ENCODE measurements at regions not wholly inside any gene's neighbourhood (a gene's known extent, or its start where the extent isn't known, plus 50 kb on each side); places are given as distances from the start of the nearest gene placed in this dataset.
"Not testable (repeated sequence)": the region's sequence is repeated elsewhere in the genome, so short reads cannot be mapped to it uniquely, and the experiment has no call there.

DNA sequence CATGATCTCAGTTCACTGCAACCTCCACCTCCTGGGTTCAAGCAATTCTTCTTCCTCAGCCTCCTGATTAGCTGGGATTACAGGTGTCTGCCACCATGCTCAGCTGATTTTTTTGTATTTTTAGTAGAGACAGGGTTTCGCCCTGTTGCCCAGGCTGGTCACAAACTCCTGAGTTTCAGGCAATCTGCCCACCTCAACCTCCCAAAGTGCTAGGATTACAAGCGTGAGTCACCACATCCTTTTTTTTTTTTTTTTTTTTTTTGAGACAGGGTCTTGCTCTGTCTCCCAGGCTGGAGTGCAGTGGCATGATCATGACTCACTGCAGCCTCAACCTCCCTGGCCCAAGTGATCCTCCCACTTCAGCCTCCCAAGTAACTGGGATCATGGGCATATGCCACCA is 298.9 kb downstream of the SPRY1 start:
- not testable (repeated sequence) for H3K36me3 ChIP-seq (ENCODE audit: control insufficient read depth, insufficient read depth, low read length); H3K27me3 ChIP-seq (ENCODE audit: control insufficient read depth, insufficient read depth, low read length)

DNA sequence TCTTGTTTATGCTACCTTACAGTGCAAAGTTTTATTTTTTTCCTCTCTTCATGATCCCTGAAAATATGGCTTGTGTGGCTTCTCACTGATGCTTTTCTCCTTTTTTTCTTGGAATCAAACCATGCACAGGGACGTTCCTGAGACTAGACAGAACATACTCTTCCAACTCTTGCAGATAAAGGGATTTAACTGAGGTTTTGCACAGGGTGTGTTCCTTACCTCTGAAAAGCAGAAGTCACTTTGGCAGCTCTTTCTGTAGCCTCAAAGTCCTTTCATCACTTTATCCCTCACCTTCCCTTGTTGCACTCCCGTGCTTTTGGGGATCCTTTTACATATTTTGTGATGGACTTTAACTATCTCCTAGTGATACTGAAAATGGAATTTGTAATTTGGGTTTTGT is 300.1 kb downstream of the SPRY1 start:
- Histone ChIP-seq H3K9me3 (ENCODE audit: control insufficient read depth, low read length) (no peaks in the 10 kb centered on the region), H3K4me1 (ENCODE audit: control insufficient read depth, insufficient read depth, low read length) (no peaks in the 10 kb centered on the region), H3K27me3 (ENCODE audit: control insufficient read depth, insufficient read depth, low read length) (no peaks in the 10 kb centered on the region), H3K9ac (ENCODE audit: low read length) (no peak overlapping the region), H3K4me3 (ENCODE audit: low read length) (no peak overlapping the region), H3K36me3 (ENCODE audit: control insufficient read depth, insufficient read depth, low read length) (no peaks in the 10 kb centered on the region)

More for the DNA sequence above, 298.9 kb downstream of the SPRY1 start:
- not testable (repeated sequence) for H3K9ac ChIP-seq (ENCODE audit: low read length); H3K4me3 ChIP-seq (ENCODE audit: low read length); H3K9me3 ChIP-seq (ENCODE audit: control insufficient read depth, low read length); H3K4me1 ChIP-seq (ENCODE audit: control insufficient read depth, insufficient read depth, low read length)

DNA sequence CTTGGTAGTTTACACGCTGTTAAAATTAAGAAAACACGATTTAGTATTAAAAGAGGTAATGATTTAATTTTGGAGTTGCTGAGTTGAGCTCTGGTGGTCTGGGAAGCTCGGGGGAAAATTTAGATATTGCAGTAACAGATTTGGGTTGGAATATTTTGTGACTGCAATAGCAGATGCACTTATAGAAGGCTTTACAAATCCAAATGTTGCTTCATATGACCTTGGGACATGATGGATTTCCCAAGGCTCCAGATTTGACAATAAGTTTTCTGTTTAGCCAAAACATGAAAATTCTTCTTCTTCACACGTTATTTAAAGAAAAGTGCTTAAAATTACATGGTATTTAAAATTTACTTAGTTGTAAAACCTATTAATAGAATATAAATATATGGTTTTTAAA is 302.0 kb downstream of the SPRY1 start:
- Histone ChIP-seq H3K9ac (ENCODE audit: low read length) (no peak overlapping the region), H3K4me1 (ENCODE audit: control insufficient read depth, insufficient read depth, low read length) (no peaks in the 10 kb centered on the region), H3K9me3 (ENCODE audit: control insufficient read depth, low read length) (no peaks in the 10 kb centered on the region), H3K27me3 (ENCODE audit: control insufficient read depth, insufficient read depth, low read length) (no peaks in the 10 kb centered on the region), H3K4me3 (ENCODE audit: low read length) (no peak overlapping the region), H3K36me3 (ENCODE audit: control insufficient read depth, insufficient read depth, low read length) (no peaks in the 10 kb centered on the region)

DNA sequence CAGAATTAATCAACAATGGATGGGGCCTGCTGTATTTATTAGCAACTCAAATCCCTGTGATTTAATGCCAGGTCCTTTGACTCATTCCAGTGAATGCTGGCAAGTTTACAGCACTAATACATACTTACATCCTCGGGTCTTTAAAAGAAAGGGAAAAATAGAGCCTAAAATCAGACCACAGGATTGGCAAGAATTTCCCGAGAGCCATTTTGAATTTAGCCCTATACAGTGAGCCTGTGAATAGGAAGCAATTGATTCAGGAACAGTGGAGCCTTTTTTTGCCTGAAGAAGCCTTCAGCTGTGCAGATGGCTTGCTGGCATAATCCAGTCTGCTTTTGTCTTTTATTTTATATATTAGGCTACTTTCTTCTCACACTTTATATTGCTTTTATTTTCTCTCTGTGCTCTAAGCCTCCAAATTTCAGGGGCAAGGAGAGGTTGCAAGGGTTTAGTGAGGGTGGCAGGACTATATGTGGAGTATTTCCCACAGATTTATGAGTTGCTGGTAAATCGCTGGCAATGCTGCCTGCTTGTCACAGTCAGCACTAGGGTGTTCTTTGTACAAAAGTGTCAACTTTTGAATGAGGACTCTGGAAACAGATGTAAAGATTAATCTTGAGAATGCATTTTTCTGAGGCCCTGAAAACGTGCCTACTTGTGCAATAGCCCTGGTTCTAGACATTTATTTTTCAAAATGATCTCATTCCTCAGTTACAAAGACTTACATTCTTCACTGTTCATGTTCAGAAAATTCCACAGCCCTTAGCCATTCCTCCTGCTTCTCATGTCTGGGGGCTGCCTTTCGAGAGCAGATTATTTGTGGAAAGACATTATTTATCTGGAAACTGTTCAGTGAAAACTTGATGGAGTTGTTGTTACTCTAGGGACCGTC is 303.5 kb downstream of the SPRY1 start:
- H3K4me3 ChIP-seq (ENCODE audit: low read length) = no peak overlapping the region
- no peaks in the 10 kb centered on the region for H3K9me3 ChIP-seq (ENCODE audit: control insufficient read depth, low read length)
- no peaks in the 10 kb centered on the region for H3K36me3 ChIP-seq (ENCODE audit: control insufficient read depth, insufficient read depth, low read length)
- no peak overlapping the region for H3K9ac ChIP-seq (ENCODE audit: low read length)
- H3K4me1 ChIP-seq (ENCODE audit: control insufficient read depth, insufficient read depth, low read length) = no peaks in the 10 kb centered on the region
- H3K27me3 ChIP-seq (ENCODE audit: control insufficient read depth, insufficient read depth, low read length) = no peaks in the 10 kb centered on the region

DNA sequence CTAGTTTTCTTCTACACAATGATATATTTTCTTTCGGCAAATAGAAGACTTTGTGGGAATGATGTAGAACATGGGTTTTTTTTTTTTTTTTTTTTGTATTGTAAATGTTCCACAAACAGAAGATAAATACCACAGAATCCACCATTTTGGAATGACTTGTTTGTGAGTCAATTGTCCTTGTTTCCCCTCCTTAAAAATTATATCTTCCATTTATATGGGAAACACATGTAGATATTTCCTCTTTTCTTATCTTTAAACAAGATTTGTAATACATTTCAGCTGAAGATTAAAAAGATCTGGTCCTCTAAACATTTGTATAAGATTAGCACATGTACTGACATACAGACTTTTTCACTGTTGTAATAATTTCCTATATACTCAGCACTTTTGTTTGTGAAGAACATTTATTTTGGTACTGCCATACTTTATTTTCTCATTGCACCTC is 304.6 kb downstream of the SPRY1 start:
- Histone ChIP-seq H3K9ac (ENCODE audit: low read length) (no peak overlapping the region), H3K4me1 (ENCODE audit: control insufficient read depth, insufficient read depth, low read length) (no peaks in the 10 kb centered on the region), H3K9me3 (ENCODE audit: control insufficient read depth, low read length) (no peaks in the 10 kb centered on the region), H3K4me3 (ENCODE audit: low read length) (no peak overlapping the region), H3K36me3 (ENCODE audit: control insufficient read depth, insufficient read depth, low read length) (no peaks in the 10 kb centered on the region), H3K27me3 (ENCODE audit: control insufficient read depth, insufficient read depth, low read length) (no peaks in the 10 kb centered on the region)

DNA sequence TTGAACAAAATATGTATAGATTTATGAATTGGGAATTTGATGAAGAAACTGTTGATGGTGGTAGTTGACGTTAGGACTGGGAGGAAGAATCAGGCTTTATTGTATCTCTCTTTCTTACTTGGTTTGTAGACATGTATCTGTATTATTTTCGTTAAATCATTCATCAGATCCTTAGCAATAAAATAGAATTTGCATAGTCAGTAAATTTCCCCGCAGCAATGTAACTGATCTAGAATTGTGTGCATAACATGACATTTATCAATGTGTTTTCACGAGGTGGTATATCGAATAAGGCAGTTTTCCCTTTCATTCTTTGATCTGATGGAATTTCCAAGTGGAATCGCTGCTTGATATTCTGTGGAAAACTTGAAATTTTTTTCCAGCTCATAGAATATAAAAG is 308.8 kb downstream of the SPRY1 start:
- no peak overlapping the region for H3K4me3 ChIP-seq (ENCODE audit: low read length)
- no peaks in the 10 kb centered on the region for H3K27me3 ChIP-seq (ENCODE audit: control insufficient read depth, insufficient read depth, low read length)
- H3K9me3 ChIP-seq (ENCODE audit: control insufficient read depth, low read length) = no peaks in the 10 kb centered on the region
- H3K9ac ChIP-seq (ENCODE audit: low read length) = no peak overlapping the region
- H3K36me3 ChIP-seq (ENCODE audit: control insufficient read depth, insufficient read depth, low read length) = no peaks in the 10 kb centered on the region
- no peaks in the 10 kb centered on the region for H3K4me1 ChIP-seq (ENCODE audit: control insufficient read depth, insufficient read depth, low read length)

DNA sequence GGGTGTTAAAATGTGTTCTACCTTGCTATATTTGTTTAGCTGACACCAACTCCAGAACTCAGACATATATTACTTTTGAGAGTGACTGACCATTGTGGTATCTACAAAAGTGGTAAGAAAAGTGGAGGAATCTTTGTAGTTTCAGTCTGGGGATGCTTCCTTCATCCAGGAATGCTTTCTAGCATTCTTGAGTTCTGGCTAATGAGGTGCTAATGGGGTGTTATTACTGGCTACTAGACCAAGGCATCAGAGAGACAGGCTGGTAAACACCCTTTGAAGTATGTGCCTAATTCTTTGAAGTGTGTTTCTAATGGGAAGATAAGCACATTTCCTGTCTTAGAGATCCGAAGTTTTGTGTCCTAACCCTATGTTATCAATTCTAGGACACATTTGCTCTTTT is 310.4 kb downstream of the SPRY1 start:
- H3K27me3 ChIP-seq (ENCODE audit: control insufficient read depth, insufficient read depth, low read length) = no peaks in the 10 kb centered on the region
- no peaks in the 10 kb centered on the region for H3K9me3 ChIP-seq (ENCODE audit: control insufficient read depth, low read length)
- H3K9ac ChIP-seq (ENCODE audit: low read length) = no peak overlapping the region
- no peak overlapping the region for H3K4me3 ChIP-seq (ENCODE audit: low read length)
- no peaks in the 10 kb centered on the region for H3K36me3 ChIP-seq (ENCODE audit: control insufficient read depth, insufficient read depth, low read length)
- H3K4me1 ChIP-seq (ENCODE audit: control insufficient read depth, insufficient read depth, low read length) = no peaks in the 10 kb centered on the region

DNA sequence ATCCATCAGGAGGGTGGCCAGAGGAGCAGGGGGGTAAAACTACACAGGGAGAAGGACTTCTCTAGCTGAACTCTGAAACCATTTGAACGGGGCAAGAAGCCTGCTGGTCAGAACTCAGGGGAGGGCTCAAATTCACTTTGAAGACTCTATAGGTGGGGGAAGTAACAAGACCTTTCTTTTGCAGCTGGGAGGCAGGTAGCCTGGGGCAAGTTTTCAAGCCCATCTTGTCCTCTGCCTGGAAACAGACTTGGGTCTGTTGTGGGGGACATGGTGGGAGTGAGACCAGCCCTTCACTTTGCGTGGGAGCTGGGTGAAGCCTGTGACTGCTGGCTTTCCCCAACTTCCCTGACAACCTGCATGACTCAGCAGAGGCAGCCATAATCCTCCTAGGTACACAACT is 312.3 kb downstream of the SPRY1 start:
- Histone ChIP-seq H3K4me1 (ENCODE audit: control insufficient read depth, insufficient read depth, low read length) (no peaks in the 10 kb centered on the region), H3K9me3 (ENCODE audit: control insufficient read depth, low read length) (no peaks in the 10 kb centered on the region), H3K36me3 (ENCODE audit: control insufficient read depth, insufficient read depth, low read length) (no peaks in the 10 kb centered on the region), H3K4me3 (ENCODE audit: low read length) (no peak overlapping the region), H3K9ac (ENCODE audit: low read length) (no peak overlapping the region), H3K27me3 (ENCODE audit: control insufficient read depth, insufficient read depth, low read length) (no peaks in the 10 kb centered on the region)

DNA sequence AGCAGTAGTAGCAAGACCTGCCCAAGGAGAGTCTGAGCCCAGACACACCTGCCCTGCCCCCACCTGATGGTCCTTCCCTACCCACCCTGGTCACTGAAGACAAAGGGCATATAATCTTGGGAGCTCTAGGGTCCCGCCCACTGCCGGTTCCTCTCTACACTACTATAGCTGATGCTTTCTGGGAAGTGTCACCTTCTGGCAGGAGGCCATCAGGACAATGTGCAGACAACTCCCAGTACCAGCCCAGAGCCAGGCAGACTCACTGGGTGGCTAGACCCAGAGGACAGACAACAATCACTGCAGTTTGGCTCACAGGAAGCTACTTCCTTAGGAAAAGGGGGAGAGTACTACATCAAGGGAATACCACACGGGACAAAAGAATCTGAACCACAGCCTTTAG is 312.7 kb downstream of the SPRY1 start:
- Histone ChIP-seq H3K36me3 (ENCODE audit: control insufficient read depth, insufficient read depth, low read length) (no peaks in the 10 kb centered on the region), H3K4me3 (ENCODE audit: low read length) (no peak overlapping the region), H3K27me3 (ENCODE audit: control insufficient read depth, insufficient read depth, low read length) (no peaks in the 10 kb centered on the region), H3K9me3 (ENCODE audit: control insufficient read depth, low read length) (no peaks in the 10 kb centered on the region), H3K9ac (ENCODE audit: low read length) (no peak overlapping the region), H3K4me1 (ENCODE audit: control insufficient read depth, insufficient read depth, low read length) (no peaks in the 10 kb centered on the region)

DNA sequence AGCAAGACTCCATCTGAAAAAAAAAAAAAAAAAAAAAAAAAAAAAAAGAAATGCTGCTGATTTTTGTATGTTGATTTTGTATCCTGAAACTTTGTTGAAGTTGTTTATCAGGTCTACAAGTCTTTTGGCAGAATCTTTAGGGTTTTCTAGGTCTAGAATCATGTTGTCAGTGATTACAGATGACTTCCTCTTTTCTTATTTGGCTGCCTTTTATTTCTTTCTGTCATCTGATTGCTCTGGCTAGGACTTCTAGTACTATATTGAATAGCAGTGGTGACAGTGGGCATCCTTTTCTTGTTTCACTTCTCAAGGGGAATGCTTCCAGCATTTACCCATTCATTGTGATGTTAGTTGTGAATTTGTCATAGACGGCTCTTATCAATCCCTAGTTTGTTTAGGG is 334.4 kb downstream of the SPRY1 start:
- no peaks in the 10 kb centered on the region for H3K36me3 ChIP-seq (ENCODE audit: control insufficient read depth, insufficient read depth, low read length)
- no peaks in the 10 kb centered on the region for H3K9me3 ChIP-seq (ENCODE audit: control insufficient read depth, low read length)
- no peaks in the 10 kb centered on the region for H3K27me3 ChIP-seq (ENCODE audit: control insufficient read depth, insufficient read depth, low read length)
- H3K9ac ChIP-seq (ENCODE audit: low read length) = no peak overlapping the region
- H3K4me1 ChIP-seq (ENCODE audit: control insufficient read depth, insufficient read depth, low read length) = no peaks in the 10 kb centered on the region
- no peak overlapping the region for H3K4me3 ChIP-seq (ENCODE audit: low read length)

DNA sequence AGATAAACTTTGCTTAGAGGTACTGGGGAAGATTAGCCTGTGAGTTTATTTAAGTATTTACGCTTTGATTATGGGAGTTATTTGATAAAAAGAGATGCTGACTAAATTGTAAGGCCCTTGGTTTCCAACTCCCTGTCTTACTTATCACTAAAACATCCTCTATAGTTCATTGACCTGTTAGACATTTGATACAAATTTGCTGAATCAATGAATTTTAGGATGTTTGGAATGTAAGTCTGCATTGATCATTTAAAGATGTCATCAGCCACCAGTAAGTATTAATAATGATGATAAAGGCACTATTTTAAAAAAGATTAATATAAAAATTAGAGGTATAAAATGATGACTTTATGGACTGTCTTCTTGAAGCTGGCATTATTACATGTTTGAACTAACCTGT is 340.6 kb downstream of the SPRY1 start:
- Histone ChIP-seq H3K27me3 (ENCODE audit: control insufficient read depth, insufficient read depth, low read length) (no peaks in the 10 kb centered on the region), H3K36me3 (ENCODE audit: control insufficient read depth, insufficient read depth, low read length) (no peaks in the 10 kb centered on the region), H3K4me1 (ENCODE audit: control insufficient read depth, insufficient read depth, low read length) (no peaks in the 10 kb centered on the region), H3K4me3 (ENCODE audit: low read length) (no peak overlapping the region), H3K9me3 (ENCODE audit: control insufficient read depth, low read length) (no peaks in the 10 kb centered on the region), H3K9ac (ENCODE audit: low read length) (no peak overlapping the region)

DNA sequence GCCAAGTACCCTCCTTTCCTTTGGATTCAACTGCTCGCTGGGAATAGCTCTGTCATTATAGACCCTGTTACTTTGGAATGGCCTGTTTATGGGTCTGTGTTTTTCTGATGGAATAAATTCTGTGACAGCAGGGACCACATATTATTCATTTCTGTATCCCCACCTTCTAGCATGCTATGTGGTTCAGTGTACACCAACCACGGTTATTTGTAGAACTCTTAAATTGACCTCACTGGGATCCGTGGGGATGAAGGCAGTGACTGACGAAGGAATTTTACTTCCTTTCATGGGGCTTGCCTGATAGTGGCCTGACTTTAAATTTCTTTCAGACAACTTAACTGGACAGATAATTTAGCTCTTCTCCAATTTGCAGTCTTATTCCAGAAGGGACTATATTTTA is 343.2 kb downstream of the SPRY1 start:
- H3K9me3 ChIP-seq (ENCODE audit: control insufficient read depth, low read length) = no peaks in the 10 kb centered on the region

DNA sequence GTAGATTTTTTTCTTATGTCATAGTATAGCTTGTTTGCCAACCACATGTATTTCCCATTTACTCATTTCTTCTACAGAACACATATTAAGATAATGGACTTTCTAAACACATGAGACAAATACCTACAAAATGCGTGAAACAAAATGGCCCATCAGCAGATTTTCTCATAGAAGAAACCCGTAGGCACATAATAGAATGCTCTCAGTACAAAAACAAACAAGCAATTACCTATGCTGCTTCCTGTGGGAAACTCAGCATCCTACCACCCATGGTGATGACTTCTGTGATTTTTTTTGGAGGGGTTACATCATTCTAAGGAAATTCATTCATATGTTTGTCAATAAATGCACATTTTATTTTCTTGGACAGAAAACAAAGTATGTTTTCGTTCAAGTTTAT is 343.6 kb downstream of the SPRY1 start:
- Histone ChIP-seq H3K4me1 (ENCODE audit: control insufficient read depth, insufficient read depth, low read length) (no peaks in the 10 kb centered on the region), H3K9me3 (ENCODE audit: control insufficient read depth, low read length) (no peaks in the 10 kb centered on the region), H3K36me3 (ENCODE audit: control insufficient read depth, insufficient read depth, low read length) (no peaks in the 10 kb centered on the region), H3K9ac (ENCODE audit: low read length) (no peak overlapping the region), H3K27me3 (ENCODE audit: control insufficient read depth, insufficient read depth, low read length) (no peaks in the 10 kb centered on the region), H3K4me3 (ENCODE audit: low read length) (no peak overlapping the region)

More for the DNA sequence above, 343.2 kb downstream of the SPRY1 start:
- Histone ChIP-seq H3K27me3 (ENCODE audit: control insufficient read depth, insufficient read depth, low read length) (no peaks in the 10 kb centered on the region), H3K4me1 (ENCODE audit: control insufficient read depth, insufficient read depth, low read length) (no peaks in the 10 kb centered on the region), H3K9ac (ENCODE audit: low read length) (no peak overlapping the region), H3K36me3 (ENCODE audit: control insufficient read depth, insufficient read depth, low read length) (no peaks in the 10 kb centered on the region), H3K4me3 (ENCODE audit: low read length) (no peak overlapping the region)
